ENCODE measurements at regions not wholly inside any gene's neighbourhood (a gene's known extent, or its start where the extent isn't known, plus 50 kb on each side); places are given as distances from the start of the nearest gene placed in this dataset.
A peak's percentile ranks its signal among the peaks of the same experiment; 100 is the strongest.

- Histone ChIP-seq H3K4me3 (no peak overlapping the region), H3K4me1 (no peaks in the 10 kb centered on the region), H3K27ac (no peak overlapping the region), H3K9me3 (no peaks in the 10 kb centered on the region), H3K36me3 (replicated peaks in 1 of 2; ENCODE audit: insufficient read depth in 1 of 2, low read depth in 2 of 2) (no peaks in the 10 kb centered on the region), H3K27me3 (no peaks in the 10 kb centered on the region)
- TF ChIP-seq POLR2A (IDR thresholded peaks at IDR 0.05) (no peak), CTCF (IDR thresholded peaks at IDR 0.05) (no peak)
- intact Hi-C loops (cut with DNase I) = no loop called here
- 47 to 64% methylated on average over 3 of the region's 3 CpGs for WGBS, 2 donors
- ATAC-seq (no peak), DNase-seq (no peak)
These were observed 137.2 kb upstream of the FGGY start for GRCh38 chr1:59159557-59160203.

GRCh38 chr1:59161136-59161535 lies 135.8 kb upstream of the FGGY start:
- Histone ChIP-seq H3K4me1 (no peaks in the 10 kb centered on the region), H3K4me3 (no peak overlapping the region), H3K27me3 (no peaks in the 10 kb centered on the region), H3K36me3 (replicated peaks in 1 of 2; ENCODE audit: insufficient read depth in 1 of 2, low read depth in 2 of 2) (no peaks in the 10 kb centered on the region), H3K27ac (no peak overlapping the region), H3K9me3 (no peaks in the 10 kb centered on the region)
- intact Hi-C loops (cut with DNase I) = no loop called here
- no peak for TF ChIP-seq CTCF (IDR thresholded peaks at IDR 0.05)
- no peak for TF ChIP-seq POLR2A (IDR thresholded peaks at IDR 0.05)
- ATAC-seq (no peak), DNase-seq (no peak)

GRCh38 chr1:59162665-59163064 lies 134.2 kb upstream of the FGGY start:
- WGBS, 2 donors = 7 to 26% methylated on average over 1 of the region's 1 CpG
- no peak for DNase-seq

DNA sequence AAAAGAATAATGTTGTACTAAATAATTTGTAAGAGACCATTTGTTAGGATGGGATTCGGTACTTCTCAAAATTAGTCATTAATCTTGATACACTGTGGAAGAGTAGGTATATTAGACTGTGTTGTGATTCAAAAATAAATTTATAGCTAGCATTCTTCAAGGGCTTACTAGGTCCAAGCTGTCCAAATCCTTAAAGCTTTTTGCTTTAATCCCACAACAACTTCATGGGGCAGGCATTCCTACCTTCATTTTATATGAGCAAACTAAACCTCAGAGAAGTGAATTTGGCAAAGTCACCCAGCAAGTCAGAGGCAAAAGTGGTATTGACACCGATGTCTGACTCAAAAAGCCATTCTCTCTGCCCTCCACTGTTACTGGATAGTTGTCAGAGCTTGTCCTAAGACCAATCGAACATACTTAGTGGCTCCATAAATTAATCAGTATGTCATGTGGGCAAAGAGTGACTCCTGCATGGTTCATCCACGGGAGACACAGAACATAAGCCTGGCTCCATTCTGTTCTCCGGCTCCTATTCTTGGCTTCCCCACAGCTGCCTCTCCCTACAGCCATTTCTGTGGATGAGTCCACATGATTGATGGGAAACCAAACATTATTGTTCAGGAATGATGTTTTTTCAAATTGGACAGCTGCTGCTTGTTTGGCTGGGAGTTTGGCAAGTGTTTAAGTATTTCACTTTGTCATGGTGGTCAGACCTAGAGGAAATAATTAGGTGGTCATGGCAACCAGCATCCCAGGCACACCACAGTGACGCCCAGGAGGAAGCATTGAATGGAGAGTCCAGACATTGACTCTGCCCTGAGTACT lies 133.4 kb upstream of the FGGY start:
- 48% methylated on average over 6 of the region's 6 CpGs for WGBS, 2 donors
- Histone ChIP-seq H3K4me1 (no peaks in the 10 kb centered on the region), H3K9me3 (no peaks in the 10 kb centered on the region), H3K36me3 (replicated peaks in 1 of 2; ENCODE audit: insufficient read depth in 1 of 2, low read depth in 2 of 2) (no peaks in the 10 kb centered on the region), H3K27ac (peak overlapping the region in 1 of 4 donors; percentile 14), H3K27me3 (no peaks in the 10 kb centered on the region), H3K4me3 (no peak overlapping the region)
- intact Hi-C loops (cut with DNase I) = no loop called here
- TF ChIP-seq CTCF (IDR thresholded peaks at IDR 0.05) (no peak), POLR2A (IDR thresholded peaks at IDR 0.05) (no peak)
- no peak for ATAC-seq
- no peak for DNase-seq

More at GRCh38 chr1:59162665-59163064, 134.2 kb upstream of the FGGY start:
- H3K4me1 ChIP-seq = no peaks in the 10 kb centered on the region
- H3K9me3 ChIP-seq = no peaks in the 10 kb centered on the region
- no peaks in the 10 kb centered on the region for H3K27me3 ChIP-seq
- no peak overlapping the region for H3K27ac ChIP-seq
- intact Hi-C loops (cut with DNase I) = no loop called here
- TF ChIP-seq CTCF (IDR thresholded peaks at IDR 0.05) (no peak), POLR2A (IDR thresholded peaks at IDR 0.05) (no peak)
- no peaks in the 10 kb centered on the region for H3K36me3 ChIP-seq (replicated peaks in 1 of 2; ENCODE audit: insufficient read depth in 1 of 2, low read depth in 2 of 2)
- no peak for ATAC-seq
- no peak overlapping the region for H3K4me3 ChIP-seq
